ENCODE measurements at regions not wholly inside any gene's neighbourhood (a gene's known extent, or its start where the extent isn't known, plus 50 kb on each side); places are given as distances from the start of the nearest gene placed in this dataset.

GRCh38 chr11:43012606-43013005 lies 299.2 kb upstream of the API5 start:
- DNase-seq (ENCODE audit: low spot score), result no peak
- TF ChIP-seq CTCF (IDR thresholded peaks at IDR 0.05; ENCODE audit: extremely low read depth, insufficient read depth, missing control alignments), result no peak

GRCh38 chr11:43021466-43021865 lies 290.3 kb upstream of the API5 start:
- TF ChIP-seq CTCF (IDR thresholded peaks at IDR 0.05; ENCODE audit: extremely low read depth, insufficient read depth, missing control alignments), result peak; percentile 37
- in situ Hi-C loops (cut with MboI; ENCODE audit: low pct_unique_long_range_greater_than_20kb, low sequenced_read_pairs, unreplicated experiment), result no loop called here
- peak; percentile 9 for DNase-seq (ENCODE audit: low spot score)

More at GRCh38 chr11:43012606-43013005, 299.2 kb upstream of the API5 start:
- in situ Hi-C loops (cut with MboI; ENCODE audit: low pct_unique_long_range_greater_than_20kb, low sequenced_read_pairs, unreplicated experiment), result no loop called here

- no peak for TF ChIP-seq CTCF (IDR thresholded peaks at IDR 0.05; ENCODE audit: extremely low read depth, insufficient read depth, missing control alignments)
- in situ Hi-C loops (cut with MboI; ENCODE audit: low pct_unique_long_range_greater_than_20kb, low sequenced_read_pairs, unreplicated experiment), result no loop called here
Measured at GRCh38 chr11:43034341-43034740, 277.5 kb upstream of the API5 start.

GRCh38 chr11:43035086-43035485 lies 276.7 kb upstream of the API5 start:
- in situ Hi-C loops (cut with MboI; ENCODE audit: low pct_unique_long_range_greater_than_20kb, low sequenced_read_pairs, unreplicated experiment), result no loop called here

More at GRCh38 chr11:43034341-43034740, 277.5 kb upstream of the API5 start:
- DNase-seq (ENCODE audit: low spot score), result no peak

GRCh38 chr11:43053638-43054412 lies 258.0 kb upstream of the API5 start:
- in situ Hi-C loops (cut with MboI; ENCODE audit: low pct_unique_long_range_greater_than_20kb, low sequenced_read_pairs, unreplicated experiment), result no loop called here
- no peak for TF ChIP-seq CTCF (IDR thresholded peaks at IDR 0.05; ENCODE audit: extremely low read depth, insufficient read depth, missing control alignments)
- no peak for DNase-seq (ENCODE audit: low spot score)

More at GRCh38 chr11:43035086-43035485, 276.7 kb upstream of the API5 start:
- DNase-seq (ENCODE audit: low spot score), result no peak
- no peak for TF ChIP-seq CTCF (IDR thresholded peaks at IDR 0.05; ENCODE audit: extremely low read depth, insufficient read depth, missing control alignments)

- DNase-seq (ENCODE audit: low spot score), result no peak
- TF ChIP-seq CTCF (IDR thresholded peaks at IDR 0.05; ENCODE audit: extremely low read depth, insufficient read depth, missing control alignments), result no peak
- in situ Hi-C loops (cut with MboI; ENCODE audit: low pct_unique_long_range_greater_than_20kb, low sequenced_read_pairs, unreplicated experiment), result no loop called here
Measured at GRCh38 chr11:43067681-43068080, 244.1 kb upstream of the API5 start.
